Medulla oblongata (tissue), 1 donor: ENCODE measurements at regions not wholly inside any gene's neighbourhood (a gene's known extent, or its start where the extent isn't known, plus 50 kb on each side); places are given as distances from the start of the nearest gene placed in this dataset.

Source experiments
- DNase-seq: peaks from one replicate; pipeline ENCODE4 v3.0.0-alpha.2; 2015; ENCODE audit errors: extremely low spot score

- no peak for DNase-seq
These were observed 274.6 kb downstream of the LRATD1 start for GRCh38 chr2:14907014-14907612.

GRCh38 chr2:14909795-14910194 lies 277.3 kb downstream of the LRATD1 start:
- no peak for DNase-seq

GRCh38 chr2:14910654-14911053 lies 278.1 kb downstream of the LRATD1 start:
- no peak for DNase-seq

- DNase-seq: no peak
These were observed 283.5 kb downstream of the LRATD1 start for GRCh38 chr2:14915983-14916382.

- DNase-seq: no peak
These were observed 291.5 kb downstream of the LRATD1 start for GRCh38 chr2:14923820-14924580.

- DNase-seq: no peak
These were observed 293.0 kb downstream of the LRATD1 start for GRCh38 chr2:14925471-14925870.

GRCh38 chr2:14927021-14927564 lies 294.6 kb downstream of the LRATD1 start:
- DNase-seq: no peak

GRCh38 chr2:14928056-14928455 lies 295.5 kb downstream of the LRATD1 start:
- no peak for DNase-seq

GRCh38 chr2:14930441-14930840 lies 297.9 kb downstream of the LRATD1 start:
- no peak for DNase-seq

- DNase-seq: no peak
These were observed 299.8 kb downstream of the LRATD1 start for GRCh38 chr2:14932285-14932684.

- no peak for DNase-seq
These were observed 301.2 kb downstream of the LRATD1 start for GRCh38 chr2:14933753-14934152.

GRCh38 chr2:14936426-14936825 lies 303.9 kb downstream of the LRATD1 start:
- DNase-seq: no peak

- DNase-seq: no peak
These were observed 304.8 kb downstream of the LRATD1 start for GRCh38 chr2:14937336-14937735.

- peak; percentile 75 for DNase-seq
These were observed 308.7 kb downstream of the LRATD1 start for GRCh38 chr2:14941151-14941631.

- DNase-seq: no peak
These were observed 310.5 kb downstream of the LRATD1 start for GRCh38 chr2:14942987-14943386.

GRCh38 chr2:14944562-14945346 lies 312.2 kb downstream of the LRATD1 start:
- DNase-seq: no peak

GRCh38 chr2:14951569-14952285 lies 319.2 kb downstream of the LRATD1 start:
- DNase-seq: no peak

- no peak for DNase-seq
These were observed 320.0 kb downstream of the LRATD1 start for GRCh38 chr2:14952400-14952963.

GRCh38 chr2:14960686-14961324 lies 328.3 kb downstream of the LRATD1 start:
- no peak for DNase-seq

- no peak for DNase-seq
These were observed 335.2 kb downstream of the LRATD1 start for GRCh38 chr2:14967729-14968128.

- DNase-seq: no peak
These were observed 342.9 kb downstream of the LRATD1 start for GRCh38 chr2:14975381-14975780.
